B cell (primary cell): ENCODE measurements at regions not wholly inside any gene's neighbourhood (a gene's known extent, or its start where the extent isn't known, plus 50 kb on each side); places are given as distances from the start of the nearest gene placed in this dataset.

ENCODE experiments used
- ATAC-seq: fragments of 200-7000 bp; cut with Tn5 transposase; one replicate; pipeline ENCODE4 v1.10.0; 2021; ENCODE audit warnings: low read depth, mild to moderate bottlenecking, moderate number of reproducible peaks, moderate library complexity
- CTCF ChIA-PET: fragments of 350-600 bp; sonication (Branson Sonifier 250); formaldehyde crosslinking; loops from one replicate; lab custom pipeline; 2021; ENCODE audit warnings: antibody characterized with exemption, inconsistent platforms; lab: Charles Lee
- POLR2A ChIA-PET: fragments of 350-600 bp; sonication (Branson Sonifier 250); formaldehyde crosslinking; loops from one replicate; lab custom pipeline; 2021; ENCODE audit warnings: antibody characterized with exemption; lab: Charles Lee
- DNase-seq: peaks from one replicate; pipeline ENCODE4 v3.0.0; 2013
- H2AFZ ChIP-seq: 2 replicates; pipeline ENCODE4 v1.6.1; 2012; ENCODE audit warnings: mild to moderate bottlenecking, low read depth, low read length; ENCODE audit not compliant: insufficient read depth, poor library complexity, severe bottlenecking
- H3K27ac ChIP-seq, 2 donors: 1 replicate in 1 of 2; 2 replicates in 1 of 2; pipeline ENCODE4 v1.5.1; 2012 to 2013; ENCODE audit warnings: low read length in 2 of 2, mild to moderate bottlenecking in 2 of 2, moderate library complexity in 1 of 2
- H3K27me3 ChIP-seq, 4 experiments: fragments of 200-600 bp in 1 of 4; sonication (generic) in 1 of 4; replicated peaks in 1 of 4; 1 replicate in 2 of 4; 2 replicates in 2 of 4; pipeline versions ENCODE4 v1.6.1 to v1.7.0; 2013 to 2016; ENCODE audit warnings: low read length in 3 of 4, mild to moderate bottlenecking in 2 of 4, mixed read lengths in 1 of 4, moderate library complexity in 1 of 4; ENCODE audit not compliant: insufficient read depth in 4 of 4, control insufficient read depth in 3 of 4; ENCODE audit errors: control extremely low read depth in 1 of 4
- H3K36me3 ChIP-seq, 2 experiments: replicated peaks in 1 of 2; 1 replicate in 1 of 2; 2 replicates in 1 of 2; pipeline versions ENCODE4 v1.6.1 to v1.7.1; 2013; ENCODE audit warnings: low read length in 1 of 2; ENCODE audit not compliant: insufficient read depth in 2 of 2, control insufficient read depth in 1 of 2; ENCODE audit errors: control extremely low read depth in 1 of 2, extremely low read depth in 1 of 2
- H3K4me1 ChIP-seq, 2 donors: fragments of 200-600 bp in 1 of 2; sonication (generic) in 1 of 2; 1 replicate in 1 of 2; 2 replicates in 1 of 2; pipeline versions ENCODE4 v1.5.1 to v1.6.1; 2013 to 2017; ENCODE audit warnings: low read length in 2 of 2; ENCODE audit not compliant: control insufficient read depth in 2 of 2, insufficient read depth in 2 of 2
- H3K4me2 ChIP-seq: replicated peaks from 2 replicates; pipeline ENCODE3; 2012; ENCODE audit warnings: mild to moderate bottlenecking, low read depth, low read length; ENCODE audit not compliant: poor library complexity, severe bottlenecking
- H3K4me3 ChIP-seq, 5 experiments: fragments of 200-600 bp in 1 of 5; sonication (generic) in 1 of 5; 1 replicate in 3 of 5; 2 replicates in 2 of 5; pipeline versions ENCODE4 v1.5.1 to v1.7.0; 2011 to 2016; ENCODE audit warnings: low read length in 4 of 5, mild to moderate bottlenecking in 4 of 5, low read depth in 2 of 5, control low read depth in 1 of 5, moderate library complexity in 1 of 5; ENCODE audit not compliant: insufficient read depth in 1 of 5; ENCODE audit errors: control extremely low read depth in 1 of 5, extremely low read depth in 1 of 5
- H3K79me2 ChIP-seq: fragments of 200-600 bp; sonication (generic); one replicate; pipeline ENCODE4 v1.6.0; 2016; ENCODE audit warnings: low read length; ENCODE audit not compliant: control insufficient read depth, insufficient read depth
- H3K9ac ChIP-seq: fragments of 200-600 bp; sonication (generic); 2 replicates; pipeline ENCODE4 v1.6.1; 2017; ENCODE audit warnings: mild to moderate bottlenecking, low read length, moderate library complexity
- H3K9me3 ChIP-seq, 3 donors: one replicate each; pipeline versions ENCODE4 v1.6.1 to v1.7.1; 2013; ENCODE audit warnings: low read length in 2 of 3; ENCODE audit not compliant: control insufficient read depth in 2 of 3, insufficient read depth in 1 of 3; ENCODE audit errors: control extremely low read depth in 1 of 3
- H4K20me1 ChIP-seq: 2 replicates; pipeline ENCODE4 v1.6.0; 2012; ENCODE audit warnings: mild to moderate bottlenecking, low read length; ENCODE audit not compliant: insufficient read depth, control insufficient read depth, poor library complexity, severe bottlenecking
- H3K27ac Mint-ChIP-seq: one replicate; pipeline ENCODE4 v1.8.0; 2021; ENCODE audit warnings: mixed read lengths
- H3K27me3 Mint-ChIP-seq: one replicate; pipeline ENCODE4 v1.8.0; 2021; ENCODE audit warnings: mixed read lengths
- H3K4me1 Mint-ChIP-seq: one replicate; pipeline ENCODE4 v1.8.0; 2021; ENCODE audit warnings: mixed read lengths
- H3K4me3 Mint-ChIP-seq: one replicate; pipeline ENCODE4 v1.8.0; 2021; ENCODE audit warnings: mixed read lengths
- H3K9me3 Mint-ChIP-seq: one replicate; pipeline ENCODE4 v1.8.0; 2022; ENCODE audit warnings: mixed read lengths; ENCODE audit not compliant: insufficient read depth
- EZH2 ChIP-seq: IDR thresholded peaks from 2 replicates; pipeline ENCODE4 v1.6.1; 2012; ENCODE audit warnings: borderline replicate concordance, low read depth, mild to moderate bottlenecking, moderate library complexity, low read length; ENCODE audit not compliant: insufficient read depth, poor library complexity, severe bottlenecking
- WGBS: methylation state at CpG from one replicate; pipeline ENCODE4 v1.1.5; 2013; ENCODE audit warnings: missing lambda C conversion rate; ENCODE audit not compliant: insufficient coverage; 5-methylcytosine and 5-hydroxymethylcytosine counted together
- intact Hi-C: fragments of 100-400 bp; cut with micrococcal nuclease; formaldehyde crosslinking; loops from one replicate; pipeline ENCODE4 v1.10.0; 2022
- TF ChIP-seq, protein P1 (sequence below): fragments of 200-600 bp; IDR thresholded peaks from one replicate; pipeline ENCODE4 v1.8.0; 2022; ENCODE audit warnings: antibody characterized with exemption, mild to moderate bottlenecking

DNA sequence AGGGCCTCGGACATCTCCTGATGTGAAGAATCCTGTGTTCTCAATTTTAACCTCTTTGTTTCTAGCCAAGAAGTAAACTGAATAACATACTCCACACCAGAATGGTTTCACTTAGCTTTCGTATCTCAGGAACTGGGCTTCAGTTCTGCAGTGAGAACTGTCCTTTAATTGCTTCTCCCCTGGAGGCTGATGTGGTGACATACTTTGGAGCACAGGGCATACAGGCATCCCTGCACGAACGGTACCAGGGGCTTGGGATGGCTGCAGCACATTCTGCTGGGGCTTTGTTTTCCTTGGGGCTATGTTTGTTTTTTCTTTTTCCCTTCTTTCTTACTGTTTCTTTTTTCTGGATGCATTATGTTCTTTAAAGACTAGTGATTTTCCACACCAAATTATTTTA lies 230.5 kb downstream of the TM9SF2 start:
- no peak overlapping the region for H3K4me3 ChIP-seq
- H3K4me2 ChIP-seq: no peak overlapping the region
- no peaks in the 10 kb centered on the region for H3K9me3 Mint-ChIP-seq
- H3K9ac ChIP-seq: no peak overlapping the region
- DNase-seq (no peak), ATAC-seq (no peak)
- ChIA-PET CTCF (no interaction called here), POLR2A (no interaction called here)
- H3K4me3 Mint-ChIP-seq: no peak overlapping the region
- no peak for TF ChIP-seq EZH2
- TF ChIP-seq, protein P1, sequence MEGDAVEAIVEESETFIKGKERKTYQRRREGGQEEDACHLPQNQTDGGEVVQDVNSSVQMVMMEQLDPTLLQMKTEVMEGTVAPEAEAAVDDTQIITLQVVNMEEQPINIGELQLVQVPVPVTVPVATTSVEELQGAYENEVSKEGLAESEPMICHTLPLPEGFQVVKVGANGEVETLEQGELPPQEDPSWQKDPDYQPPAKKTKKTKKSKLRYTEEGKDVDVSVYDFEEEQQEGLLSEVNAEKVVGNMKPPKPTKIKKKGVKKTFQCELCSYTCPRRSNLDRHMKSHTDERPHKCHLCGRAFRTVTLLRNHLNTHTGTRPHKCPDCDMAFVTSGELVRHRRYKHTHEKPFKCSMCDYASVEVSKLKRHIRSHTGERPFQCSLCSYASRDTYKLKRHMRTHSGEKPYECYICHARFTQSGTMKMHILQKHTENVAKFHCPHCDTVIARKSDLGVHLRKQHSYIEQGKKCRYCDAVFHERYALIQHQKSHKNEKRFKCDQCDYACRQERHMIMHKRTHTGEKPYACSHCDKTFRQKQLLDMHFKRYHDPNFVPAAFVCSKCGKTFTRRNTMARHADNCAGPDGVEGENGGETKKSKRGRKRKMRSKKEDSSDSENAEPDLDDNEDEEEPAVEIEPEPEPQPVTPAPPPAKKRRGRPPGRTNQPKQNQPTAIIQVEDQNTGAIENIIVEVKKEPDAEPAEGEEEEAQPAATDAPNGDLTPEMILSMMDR: no peak
- H3K27me3 ChIP-seq: no peaks in the 10 kb centered on the region
- no peaks in the 10 kb centered on the region for H4K20me1 ChIP-seq
- no peaks in the 10 kb centered on the region for H3K9me3 ChIP-seq
- no peak overlapping the region for H2AFZ ChIP-seq
- H3K27ac Mint-ChIP-seq: no peak overlapping the region
- peaks cover 9% of the 10 kb centered on the region for H3K4me1 Mint-ChIP-seq
- H3K36me3 ChIP-seq: no peaks in the 10 kb centered on the region
- intact Hi-C loops: no loop called here
- no peaks in the 10 kb centered on the region for H3K27me3 Mint-ChIP-seq
- WGBS: no CpG with 5 or more reads among the region's 4 CpGs
- no peaks in the 10 kb centered on the region for H3K4me1 ChIP-seq
- H3K79me2 ChIP-seq: no peaks in the 10 kb centered on the region
- no peak overlapping the region for H3K27ac ChIP-seq

DNA sequence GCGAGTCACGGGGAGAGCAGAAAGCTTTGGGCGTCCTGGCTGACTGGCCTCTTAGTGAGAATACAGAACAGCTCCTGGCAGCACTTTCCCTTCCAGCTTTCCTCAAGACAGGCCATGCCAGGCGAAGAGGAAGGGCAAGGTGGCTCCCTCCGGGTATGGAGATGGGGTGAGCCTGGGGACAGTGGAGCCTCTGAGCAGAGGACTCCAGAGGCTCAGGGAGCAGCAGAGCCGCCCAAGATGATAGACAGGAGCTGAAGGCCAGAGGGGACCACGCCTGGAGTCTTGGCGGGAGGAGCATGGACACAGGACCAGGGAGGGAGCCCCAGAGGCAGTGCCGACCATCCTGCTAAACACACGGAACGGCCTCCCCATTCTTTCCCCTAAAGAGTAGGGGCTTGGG lies 229.1 kb downstream of the TM9SF2 start:
- no peaks in the 10 kb centered on the region for H3K36me3 ChIP-seq
- H3K4me1 ChIP-seq: no peaks in the 10 kb centered on the region
- Mint-ChIP-seq H3K4me3 (no peak overlapping the region), H3K27ac (no peak overlapping the region), H3K27me3 (no peaks in the 10 kb centered on the region), H3K4me1 (peaks cover 9% of the 10 kb centered on the region), H3K9me3 (no peaks in the 10 kb centered on the region)
- TF ChIP-seq, protein P1: no peak
- no peak for TF ChIP-seq EZH2
- DNase-seq: no peak
- no peak overlapping the region for H2AFZ ChIP-seq
- ChIA-PET POLR2A (no interaction called here), CTCF (no interaction called here)
- H3K27ac ChIP-seq: no peak overlapping the region
- H4K20me1 ChIP-seq: no peaks in the 10 kb centered on the region
- intact Hi-C loops: no loop called here
- no peaks in the 10 kb centered on the region for H3K79me2 ChIP-seq
- H3K9me3 ChIP-seq: no peaks in the 10 kb centered on the region
- H3K4me2 ChIP-seq: no peak overlapping the region
- 92% methylated on average over 9 of the region's 11 CpGs for WGBS
- no peak overlapping the region for H3K4me3 ChIP-seq
- no peak for ATAC-seq
- H3K27me3 ChIP-seq: no peaks in the 10 kb centered on the region
- no peak overlapping the region for H3K9ac ChIP-seq
